ENCODE measurements at regions not wholly inside any gene's neighbourhood (a gene's known extent, or its start where the extent isn't known, plus 50 kb on each side); places are given as distances from the start of the nearest gene placed in this dataset.

DNA sequence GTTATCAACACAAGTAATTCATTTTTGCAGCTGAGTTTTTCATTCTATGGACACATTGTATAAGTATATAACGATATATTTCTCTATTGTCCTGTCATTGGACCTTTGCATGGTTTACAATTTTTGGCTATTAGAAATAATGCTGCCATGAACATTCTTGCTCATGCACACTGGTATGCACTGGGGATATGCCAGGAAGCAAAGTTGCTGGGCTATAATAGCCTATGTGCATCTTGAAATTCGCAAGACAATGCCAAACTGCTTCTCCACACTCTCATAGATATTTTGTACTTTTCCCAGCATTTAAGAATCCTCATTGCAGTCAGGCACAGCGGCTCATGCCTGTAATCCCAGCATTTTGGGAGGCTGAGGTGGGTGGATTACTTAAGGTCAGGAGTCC lies 852.6 kb upstream of the ID2 start (continued):
- TF ChIP-seq, protein P1, sequence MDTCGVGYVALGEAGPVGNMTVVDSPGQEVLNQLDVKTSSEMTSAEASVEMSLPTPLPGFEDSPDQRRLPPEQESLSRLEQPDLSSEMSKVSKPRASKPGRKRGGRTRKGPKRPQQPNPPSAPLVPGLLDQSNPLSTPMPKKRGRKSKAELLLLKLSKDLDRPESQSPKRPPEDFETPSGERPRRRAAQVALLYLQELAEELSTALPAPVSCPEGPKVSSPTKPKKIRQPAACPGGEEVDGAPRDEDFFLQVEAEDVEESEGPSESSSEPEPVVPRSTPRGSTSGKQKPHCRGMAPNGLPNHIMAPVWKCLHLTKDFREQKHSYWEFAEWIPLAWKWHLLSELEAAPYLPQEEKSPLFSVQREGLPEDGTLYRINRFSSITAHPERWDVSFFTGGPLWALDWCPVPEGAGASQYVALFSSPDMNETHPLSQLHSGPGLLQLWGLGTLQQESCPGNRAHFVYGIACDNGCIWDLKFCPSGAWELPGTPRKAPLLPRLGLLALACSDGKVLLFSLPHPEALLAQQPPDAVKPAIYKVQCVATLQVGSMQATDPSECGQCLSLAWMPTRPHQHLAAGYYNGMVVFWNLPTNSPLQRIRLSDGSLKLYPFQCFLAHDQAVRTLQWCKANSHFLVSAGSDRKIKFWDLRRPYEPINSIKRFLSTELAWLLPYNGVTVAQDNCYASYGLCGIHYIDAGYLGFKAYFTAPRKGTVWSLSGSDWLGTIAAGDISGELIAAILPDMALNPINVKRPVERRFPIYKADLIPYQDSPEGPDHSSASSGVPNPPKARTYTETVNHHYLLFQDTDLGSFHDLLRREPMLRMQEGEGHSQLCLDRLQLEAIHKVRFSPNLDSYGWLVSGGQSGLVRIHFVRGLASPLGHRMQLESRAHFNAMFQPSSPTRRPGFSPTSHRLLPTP (IDR thresholded peaks at IDR 0.05; ENCODE audit: borderline replicate concordance, extremely low read depth, insufficient read length): no peak
- TF ChIP-seq KHSRP (IDR thresholded peaks at IDR 0.05) (no peak), MEIS2 (IDR thresholded peaks at IDR 0.05; ENCODE audit: partially characterized antibody) (no peak), SNIP1 (IDR thresholded peaks at IDR 0.05; ENCODE audit: low read depth) (no peak)

DNA sequence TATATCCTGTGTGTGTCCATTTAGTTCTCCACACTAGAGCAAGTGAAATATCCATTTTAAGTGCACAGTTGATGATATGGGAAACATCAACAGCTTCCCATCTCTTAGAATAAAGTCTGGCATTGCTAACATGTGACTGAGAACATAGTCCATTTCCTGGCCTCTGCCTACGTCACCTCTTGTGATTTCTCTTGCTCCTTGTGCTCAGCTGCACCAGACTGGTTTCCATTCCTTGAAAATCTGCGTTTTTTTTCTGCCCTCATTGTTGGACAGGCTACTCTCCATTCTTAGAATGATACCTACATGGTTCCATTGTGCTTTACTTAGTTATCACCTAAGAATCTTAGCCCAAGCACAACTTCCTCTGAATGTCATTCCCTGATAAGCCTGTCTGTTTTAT lies 851.2 kb upstream of the ID2 start:
- DNase-seq (ENCODE audit: extremely low read depth in 1 of 4, low spot score in 3 of 4): no peak
- intact Hi-C loops (cut with micrococcal nuclease): no loop called here
- no peaks in the 10 kb centered on the region for H3K36me3 ChIP-seq (ENCODE audit: control insufficient read depth, insufficient read depth, low read length)
- H3K9ac ChIP-seq (ENCODE audit: insufficient read depth in 1 of 2, low read depth in 2 of 2, low read length in 2 of 2): no peak overlapping the region
- H3K27me3 ChIP-seq (ENCODE audit: control insufficient read depth in 2 of 2, insufficient read depth in 2 of 2, low read length in 2 of 2): no peaks in the 10 kb centered on the region
- ChIA-PET CTCF (ENCODE audit: low intra/inter-chr PET ratio) (no interaction called here), POLR2A (no interaction called here)
- no peaks in the 10 kb centered on the region for H3K79me2 ChIP-seq (ENCODE audit: control insufficient read depth, insufficient read depth, low read length)
- ATAC-seq: no peak
- no peaks in the 10 kb centered on the region for H3K4me1 ChIP-seq (replicated peaks in 1 of 2; ENCODE audit: control insufficient read depth in 2 of 2, insufficient read depth in 2 of 2, low read length in 2 of 2)
- H3K4me3 ChIP-seq: no peak overlapping the region
- no peak overlapping the region for H3K4me2 ChIP-seq (ENCODE audit: insufficient read depth, low read length)
- H4K20me1 ChIP-seq (replicated peaks; ENCODE audit: control insufficient read depth, insufficient read depth, low read length): no peaks in the 10 kb centered on the region
- no TSS peak for BruUV-seq (replicated peaks)
- H3K9me1 ChIP-seq (ENCODE audit: control insufficient read depth, insufficient read depth, low read length): no peaks in the 10 kb centered on the region
- FAIRE-seq: no peak
- H2AFZ ChIP-seq (ENCODE audit: low read depth, low read length): no peak overlapping the region
- no peak overlapping the region for H3K27ac ChIP-seq (ENCODE audit: extremely low read depth, low read depth, low read length)
- no peaks in the 10 kb centered on the region for H3K9me3 ChIP-seq (replicated peaks; ENCODE audit: control insufficient read depth, insufficient read depth, low read depth, low read length)
- 0% methylated on average over 2 of the region's 2 CpGs for WGBS (ENCODE audit: insufficient coverage, low coverage, missing lambda C conversion rate)
- in situ Hi-C loops (cut with MboI): no loop called here
- TF ChIP-seq NFXL1 (CRISPR knock-in tag; IDR thresholded peaks at IDR 0.05): no peak
- no peak for TF ChIP-seq ESRRA (IDR thresholded peaks at IDR 0.05; ENCODE audit: borderline replicate concordance, low read depth)
- no peak for TF ChIP-seq SRSF7 (optimal IDR thresholded peaks at IDR 0.05; ENCODE audit: low read depth, low read length)
- no peak for TF ChIP-seq EZH2 (IDR thresholded peaks at IDR 0.05; ENCODE audit: borderline replicate concordance, low read depth, low read length)
- no peak for TF ChIP-seq NCOA1 (IDR thresholded peaks at IDR 0.05; ENCODE audit: low read depth)
- TF ChIP-seq, protein P2, sequence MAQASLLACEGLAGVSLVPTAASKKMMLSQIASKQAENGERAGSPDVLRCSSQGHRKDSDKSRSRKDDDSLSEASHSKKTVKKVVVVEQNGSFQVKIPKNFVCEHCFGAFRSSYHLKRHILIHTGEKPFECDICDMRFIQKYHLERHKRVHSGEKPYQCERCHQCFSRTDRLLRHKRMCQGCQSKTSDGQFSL (CRISPR knock-in tag; IDR thresholded peaks at IDR 0.05): no peak
- TF ChIP-seq, protein P2 (tag; IDR thresholded peaks at IDR 0.05): no peak
- no peak for TF ChIP-seq TAF7 (tag; IDR thresholded peaks at IDR 0.05)
- no peak for TF ChIP-seq MXI1 (IDR thresholded peaks at IDR 0.05; ENCODE audit: low read depth, low read length)
- TF ChIP-seq, protein P3, sequence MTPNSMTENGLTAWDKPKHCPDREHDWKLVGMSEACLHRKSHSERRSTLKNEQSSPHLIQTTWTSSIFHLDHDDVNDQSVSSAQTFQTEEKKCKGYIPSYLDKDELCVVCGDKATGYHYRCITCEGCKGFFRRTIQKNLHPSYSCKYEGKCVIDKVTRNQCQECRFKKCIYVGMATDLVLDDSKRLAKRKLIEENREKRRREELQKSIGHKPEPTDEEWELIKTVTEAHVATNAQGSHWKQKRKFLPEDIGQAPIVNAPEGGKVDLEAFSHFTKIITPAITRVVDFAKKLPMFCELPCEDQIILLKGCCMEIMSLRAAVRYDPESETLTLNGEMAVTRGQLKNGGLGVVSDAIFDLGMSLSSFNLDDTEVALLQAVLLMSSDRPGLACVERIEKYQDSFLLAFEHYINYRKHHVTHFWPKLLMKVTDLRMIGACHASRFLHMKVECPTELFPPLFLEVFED (CRISPR knock-in tag; conservative IDR thresholded peaks at IDR 0.05): no peak
- TF ChIP-seq, protein P4, sequence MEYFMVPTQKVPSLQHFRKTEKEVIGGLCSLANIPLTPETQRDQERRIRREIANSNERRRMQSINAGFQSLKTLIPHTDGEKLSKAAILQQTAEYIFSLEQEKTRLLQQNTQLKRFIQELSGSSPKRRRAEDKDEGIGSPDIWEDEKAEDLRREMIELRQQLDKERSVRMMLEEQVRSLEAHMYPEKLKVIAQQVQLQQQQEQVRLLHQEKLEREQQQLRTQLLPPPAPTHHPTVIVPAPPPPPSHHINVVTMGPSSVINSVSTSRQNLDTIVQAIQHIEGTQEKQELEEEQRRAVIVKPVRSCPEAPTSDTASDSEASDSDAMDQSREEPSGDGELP (CRISPR knock-in tag; IDR thresholded peaks at IDR 0.05; ENCODE audit: borderline replicate concordance): no peak

All from K562 (cell line).